GM18907 (cell line): ENCODE measurements at regions not wholly inside any gene's neighbourhood (a gene's known extent, or its start where the extent isn't known, plus 50 kb on each side); places are given as distances from the start of the nearest gene placed in this dataset.
A peak's percentile ranks its signal among the peaks of the same experiment; 100 is the strongest.
"Not testable (repeated sequence)": the region's sequence is repeated elsewhere in the genome, so short reads cannot be mapped to it uniquely, and the experiment has no call there.

Source experiments
- ATAC-seq: cut with Tn5 transposase; IDR thresholded peaks from one replicate; pipeline ENCODE4 v1.9.1; 2021; ENCODE audit warnings: mild to moderate bottlenecking, moderate library complexity; ENCODE audit not compliant: unreplicated experiment

GRCh38 chr2:17460371-17461086, 57.7 kb downstream of the RAD51AP2 start:
- ATAC-seq = no peak

GRCh38 chr2:17455343-17455742, 62.9 kb downstream of the RAD51AP2 start:
- peak; percentile 62 for ATAC-seq

GRCh38 chr2:17446191-17446590, 72.0 kb downstream of the RAD51AP2 start:
- ATAC-seq = not testable (repeated sequence)

- no peak for ATAC-seq
These were observed 72.5 kb downstream of the RAD51AP2 start for GRCh38 chr2:17445744-17446143.

- ATAC-seq = no peak
These were observed 75.9 kb downstream of the RAD51AP2 start for GRCh38 chr2:17442334-17442733.

GRCh38 chr2:17441790-17442189, 76.5 kb downstream of the RAD51AP2 start:
- no peak for ATAC-seq

- no peak for ATAC-seq
These were observed 77.0 kb downstream of the RAD51AP2 start for GRCh38 chr2:17441055-17441771.

- ATAC-seq = no peak
These were observed 87.9 kb downstream of the RAD51AP2 start for GRCh38 chr2:17430326-17430725.

- no peak for ATAC-seq
These were observed 89.1 kb downstream of the RAD51AP2 start for GRCh38 chr2:17429130-17429529.

GRCh38 chr2:17427401-17427800, 90.8 kb downstream of the RAD51AP2 start:
- ATAC-seq = no peak

GRCh38 chr2:17426743-17427142, 91.5 kb downstream of the RAD51AP2 start:
- no peak for ATAC-seq

GRCh38 chr2:17422061-17422460, 96.2 kb downstream of the RAD51AP2 start:
- ATAC-seq = no peak

- ATAC-seq = no peak
These were observed 101.3 kb downstream of the RAD51AP2 start for GRCh38 chr2:17416884-17417391.

GRCh38 chr2:17413036-17413435, 105.2 kb downstream of the RAD51AP2 start:
- no peak for ATAC-seq

GRCh38 chr2:17401096-17401495, 117.1 kb downstream of the RAD51AP2 start:
- no peak for ATAC-seq

GRCh38 chr2:17398770-17399169, 119.5 kb downstream of the RAD51AP2 start:
- ATAC-seq = no peak

- ATAC-seq = no peak
These were observed 129.4 kb downstream of the RAD51AP2 start for GRCh38 chr2:17388798-17389197.

- no peak for ATAC-seq
These were observed 130.6 kb downstream of the RAD51AP2 start for GRCh38 chr2:17387591-17387990.

GRCh38 chr2:17386771-17387170, 131.5 kb downstream of the RAD51AP2 start:
- ATAC-seq = no peak

GRCh38 chr2:17380003-17380402, 138.2 kb downstream of the RAD51AP2 start:
- no peak for ATAC-seq

- ATAC-seq = no peak
These were observed 143.0 kb downstream of the RAD51AP2 start for GRCh38 chr2:17375262-17375661.

- ATAC-seq = no peak
These were observed 144.5 kb downstream of the RAD51AP2 start for GRCh38 chr2:17373741-17374140.
